Keratinocyte (primary cell): ENCODE measurements at regions not wholly inside any gene's neighbourhood (a gene's known extent, or its start where the extent isn't known, plus 50 kb on each side); places are given as distances from the start of the nearest gene placed in this dataset.

Experiments
- EZH2 ChIP-seq: IDR thresholded peaks from one replicate; pipeline ENCODE4 v1.6.1; 2012; ENCODE audit warnings: inconsistent platforms, mild to moderate bottlenecking, low read length, moderate library complexity
- TF ChIP-seq, protein P1 (sequence below), 3 experiments: IDR thresholded peaks in 1 of 3; conservative IDR thresholded peaks in 1 of 3; optimal IDR thresholded peaks in 1 of 3; 2 replicates in 2 of 3; 3 replicates in 1 of 3; pipeline versions ENCODE3 to v1.5.1; 2011; ENCODE audit warnings: low read length in 3 of 3, mild to moderate bottlenecking in 3 of 3, moderate library complexity in 2 of 3, control low read depth in 1 of 3, inconsistent platforms in 1 of 3; ENCODE audit not compliant: insufficient read depth in 2 of 3; ENCODE audit errors: extremely low read depth in 1 of 3

DNA sequence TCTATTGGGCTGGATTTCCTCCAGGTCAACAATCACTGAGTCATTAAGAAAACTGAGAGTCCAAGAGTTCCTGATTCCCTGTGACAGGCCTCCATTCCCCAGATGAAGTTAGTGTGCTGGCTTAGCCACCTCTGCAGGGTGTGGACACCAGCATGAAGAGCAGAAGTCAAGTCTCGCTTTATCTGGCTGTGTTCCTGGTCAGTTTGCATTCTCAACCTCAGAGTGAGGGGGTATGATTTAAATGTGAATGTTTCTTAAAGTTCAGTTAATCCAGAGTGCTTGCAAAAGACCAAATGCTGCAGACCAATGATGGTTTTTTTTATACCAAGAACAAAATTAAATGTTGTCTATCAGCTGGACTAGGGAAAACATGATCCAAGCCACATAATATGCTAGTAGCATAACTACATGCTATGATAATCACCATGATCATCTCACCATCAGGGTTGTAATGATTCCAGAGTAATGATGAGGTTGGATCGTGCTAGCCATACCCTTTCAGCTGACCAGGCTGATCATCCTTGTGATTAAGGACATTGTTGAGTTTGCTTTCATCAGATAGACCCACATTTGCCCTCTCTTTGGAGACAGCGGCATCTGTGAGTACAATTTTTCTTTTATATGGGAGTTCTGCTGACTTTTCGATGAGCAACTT, 145.8 kb upstream of the ARHGAP20 start:
- TF ChIP-seq, protein P1, sequence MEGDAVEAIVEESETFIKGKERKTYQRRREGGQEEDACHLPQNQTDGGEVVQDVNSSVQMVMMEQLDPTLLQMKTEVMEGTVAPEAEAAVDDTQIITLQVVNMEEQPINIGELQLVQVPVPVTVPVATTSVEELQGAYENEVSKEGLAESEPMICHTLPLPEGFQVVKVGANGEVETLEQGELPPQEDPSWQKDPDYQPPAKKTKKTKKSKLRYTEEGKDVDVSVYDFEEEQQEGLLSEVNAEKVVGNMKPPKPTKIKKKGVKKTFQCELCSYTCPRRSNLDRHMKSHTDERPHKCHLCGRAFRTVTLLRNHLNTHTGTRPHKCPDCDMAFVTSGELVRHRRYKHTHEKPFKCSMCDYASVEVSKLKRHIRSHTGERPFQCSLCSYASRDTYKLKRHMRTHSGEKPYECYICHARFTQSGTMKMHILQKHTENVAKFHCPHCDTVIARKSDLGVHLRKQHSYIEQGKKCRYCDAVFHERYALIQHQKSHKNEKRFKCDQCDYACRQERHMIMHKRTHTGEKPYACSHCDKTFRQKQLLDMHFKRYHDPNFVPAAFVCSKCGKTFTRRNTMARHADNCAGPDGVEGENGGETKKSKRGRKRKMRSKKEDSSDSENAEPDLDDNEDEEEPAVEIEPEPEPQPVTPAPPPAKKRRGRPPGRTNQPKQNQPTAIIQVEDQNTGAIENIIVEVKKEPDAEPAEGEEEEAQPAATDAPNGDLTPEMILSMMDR (optimal IDR thresholded peaks at IDR 0.05 in 1 of 3, IDR thresholded peaks at IDR 0.05 in 1 of 3, conservative IDR thresholded peaks at IDR 0.05 in 1 of 3; ENCODE audit: extremely low read depth in 1 of 3, insufficient read depth in 2 of 3, low read length in 3 of 3) = no peak
- no peak for TF ChIP-seq EZH2
